NCI-H187 (cell line): ENCODE measurements at regions not wholly inside any gene's neighbourhood (a gene's known extent, or its start where the extent isn't known, plus 50 kb on each side); places are given as distances from the start of the nearest gene placed in this dataset.

Experiments
- DNase-seq, 2 experiments: peaks; one replicate each; lab custom pipeline; 2025; lab: John Stamatoyannopoulos, UW

GRCh38 chr2:177342736-177343135, 49.8 kb upstream of the AGPS start:
- no peak for DNase-seq
